GM23248 (cell line): ENCODE measurements at regions not wholly inside any gene's neighbourhood (a gene's known extent, or its start where the extent isn't known, plus 50 kb on each side); places are given as distances from the start of the nearest gene placed in this dataset.

Experiments used
- EZH2 ChIP-seq: fragments of 200-600 bp; sonication (generic); IDR thresholded peaks from 2 replicates; pipeline ENCODE4 v1.6.1; 2018; ENCODE audit warnings: antibody characterized with exemption, mild to moderate bottlenecking; ENCODE audit not compliant: insufficient read depth, poor library complexity, severe bottlenecking
- EZH2phosphoT487 ChIP-seq: fragments of 200-600 bp; sonication (generic); IDR thresholded peaks from 2 replicates; pipeline ENCODE4 v1.6.1; 2018; ENCODE audit warnings: antibody characterized with exemption, moderate library complexity, mild to moderate bottlenecking, low read depth; ENCODE audit not compliant: insufficient read depth

DNA sequence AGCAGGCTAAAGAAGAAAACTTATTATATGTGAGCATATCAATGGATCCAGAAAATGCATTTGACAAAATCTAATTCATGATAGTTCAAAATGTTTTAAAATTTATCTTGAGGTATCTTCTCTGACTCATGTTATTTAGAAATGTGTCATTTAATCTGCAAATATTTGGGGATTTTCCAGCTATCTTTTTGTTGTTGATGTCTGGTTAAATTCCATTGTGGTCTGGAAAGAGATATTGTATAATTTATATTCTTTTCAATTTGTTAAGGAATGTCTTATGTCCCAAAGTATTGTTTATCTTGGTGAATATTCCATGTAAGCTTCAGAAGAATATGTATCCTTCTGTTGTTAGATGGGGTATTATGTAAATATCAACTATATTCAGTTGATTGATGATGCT is 942.5 kb downstream of the KCNMA1 start:
- no peak for TF ChIP-seq EZH2phosphoT487
- no peak for TF ChIP-seq EZH2
